SK-N-SH (cell line): ENCODE measurements at regions not wholly inside any gene's neighbourhood (a gene's known extent, or its start where the extent isn't known, plus 50 kb on each side); places are given as distances from the start of the nearest gene placed in this dataset.

Source experiments
- CTCF ChIA-PET: fragments of 300-600, 350-600 bp; formaldehyde crosslinking; extraction: SDS; loops from one replicate; lab custom pipeline; 2021; lab: Yijun Ruan, JAX
- POLR2A ChIA-PET: fragments of 350-600 bp; sonication (Branson Sonifier 250); formaldehyde crosslinking; extraction: SDS; loops from one replicate; lab custom pipeline; 2020; ENCODE audit warnings: antibody characterized with exemption, inconsistent platforms; lab: Yijun Ruan, JAX
- DNase-seq: peaks from one replicate; pipeline ENCODE4 v3.0.0; 2012
- H2AFZ ChIP-seq: fragments of 200-600 bp; sonication (generic); 2 replicates; pipeline ENCODE4 v1.8.1; 2016; ENCODE audit warnings: antibody characterized with exemption, mild to moderate bottlenecking, low read depth
- H3F3A ChIP-seq: fragments of 200-600 bp; sonication (generic); replicated peaks from 2 replicates; pipeline ENCODE3; 2016; ENCODE audit warnings: antibody characterized with exemption, mild to moderate bottlenecking; ENCODE audit not compliant: insufficient read depth
- H3K27ac ChIP-seq, 2 experiments: fragments of 200-500 bp in 1 of 2; fragments of 200-600 bp in 1 of 2; sonication (Bioruptor generic) in 1 of 2; sonication (generic), shearing (Covaris generic) in 1 of 2; 2 replicates each; pipeline versions ENCODE4 v1.5.1 to v1.6.1; 2014 to 2016; ENCODE audit warnings: low read depth in 2 of 2, inconsistent platforms in 1 of 2, low read length in 1 of 2, mild to moderate bottlenecking in 1 of 2, mixed read lengths in 1 of 2
- H3K27me3 ChIP-seq: fragments of 200-600 bp; sonication (generic), shearing (Covaris generic); 2 replicates; pipeline ENCODE4 v1.6.1; 2016; ENCODE audit warnings: mixed run types; ENCODE audit not compliant: insufficient read depth
- H3K36me3 ChIP-seq, 2 experiments: fragments of 200-500 bp in 1 of 2; fragments of 200-600 bp in 1 of 2; sonication (Bioruptor generic) in 1 of 2; sonication (generic) in 1 of 2; replicated peaks in 1 of 2; 2 replicates each; pipeline versions ENCODE3 to v1.5.1; 2014 to 2016; ENCODE audit warnings: low read length in 1 of 2, mild to moderate bottlenecking in 1 of 2; ENCODE audit not compliant: insufficient read depth in 2 of 2, control insufficient read depth in 1 of 2
- H3K4me1 ChIP-seq, 2 experiments: fragments of 200-500 bp in 1 of 2; fragments of 200-600 bp in 1 of 2; sonication (Bioruptor generic) in 1 of 2; sonication (generic), shearing (Covaris generic) in 1 of 2; 2 replicates each; pipeline versions ENCODE4 v1.5.1 to v1.6.1; 2014 to 2016; ENCODE audit warnings: low read depth in 1 of 2, low read length in 1 of 2, mixed run types in 1 of 2; ENCODE audit not compliant: insufficient read depth in 2 of 2, control insufficient read depth in 1 of 2
- H3K4me2 ChIP-seq: fragments of 200-600 bp; sonication (generic), shearing (Covaris generic); 2 replicates; pipeline ENCODE4 v1.6.1; 2017; ENCODE audit warnings: mixed run types
- H3K4me3 ChIP-seq, 2 experiments: fragments of 200-500 bp in 1 of 2; fragments of 200-600 bp in 1 of 2; sonication (Bioruptor generic) in 1 of 2; sonication (generic), shearing (Covaris generic) in 1 of 2; 2 replicates each; pipeline versions ENCODE4 v1.5.1 to v1.8.1; 2014 to 2016; ENCODE audit warnings: low read depth in 2 of 2, inconsistent platforms in 1 of 2, low read length in 1 of 2, mild to moderate bottlenecking in 1 of 2, mixed read lengths in 1 of 2, moderate library complexity in 1 of 2
- H3K79me2 ChIP-seq: fragments of 200-600 bp; sonication (generic); 2 replicates; pipeline ENCODE4 v1.8.1; 2017; ENCODE audit warnings: mild to moderate bottlenecking; ENCODE audit not compliant: insufficient read depth
- H3K9ac ChIP-seq: fragments of 200-600 bp; sonication (generic); 2 replicates; pipeline ENCODE4 v1.6.1; 2017; ENCODE audit warnings: mixed run types
- H3K9me2 ChIP-seq: fragments of 200-600 bp; sonication (generic); 2 replicates; pipeline ENCODE4 v1.6.1; 2017; ENCODE audit warnings: mixed run types
- H3K9me3 ChIP-seq: fragments of 200-600 bp; sonication (generic); 2 replicates; pipeline ENCODE4 v1.6.1; 2017; ENCODE audit warnings: mixed run types, mild to moderate bottlenecking, moderate library complexity
- H4K20me1 ChIP-seq: fragments of 200-600 bp; sonication (generic); 2 replicates; pipeline ENCODE4 v1.6.1; 2017; ENCODE audit warnings: mild to moderate bottlenecking, mixed run types; ENCODE audit not compliant: insufficient read depth
- CHD2 ChIP-seq: fragments of 150-350 bp; IDR thresholded peaks from 2 replicates; pipeline ENCODE4 v1.6.1; 2018; ENCODE audit warnings: low read length; ENCODE audit not compliant: partially characterized antibody
- FOXJ3 ChIP-seq: sonication (generic); formaldehyde crosslinking; IDR thresholded peaks from 2 replicates; pipeline ENCODE4 v1.5.1; 2020; ENCODE audit warnings: mild to moderate bottlenecking, missing genetic modification reagents
- FOXM1 ChIP-seq: IDR thresholded peaks from 2 replicates; pipeline ENCODE4 v1.4.0; 2012; ENCODE audit warnings: low read depth, mild to moderate bottlenecking
- GATA2 ChIP-seq: sonication (generic); formaldehyde crosslinking; IDR thresholded peaks from 2 replicates; pipeline ENCODE4 v1.5.0; 2020; ENCODE audit warnings: mild to moderate bottlenecking, missing genetic modification reagents
- NFIC ChIP-seq: IDR thresholded peaks from 2 replicates; pipeline ENCODE4 v1.4.0; 2012; ENCODE audit warnings: borderline replicate concordance
- SIN3A ChIP-seq: IDR thresholded peaks from 2 replicates; pipeline ENCODE4 v1.6.1; 2012; ENCODE audit warnings: low read depth, mild to moderate bottlenecking, low read length, moderate library complexity, borderline replicate concordance
- TAF1 ChIP-seq: IDR thresholded peaks from 2 replicates; pipeline ENCODE4 v1.6.1; 2012; ENCODE audit warnings: low read depth, mild to moderate bottlenecking, low read length, moderate library complexity, borderline replicate concordance
- WGBS: methylation state at CpG from one replicate; pipeline ENCODE4 v1.1.6; 2017; ENCODE audit warnings: low lambda C conversion rate; 5-methylcytosine and 5-hydroxymethylcytosine counted together
- TF ChIP-seq, protein P1 (sequence below): fragments of 150-350 bp; IDR thresholded peaks from 2 replicates; pipeline ENCODE4 v1.6.1; 2016; ENCODE audit warnings: mild to moderate bottlenecking, low read depth, low read length
- TF ChIP-seq, protein P2 (sequence below): fragments of 200-600 bp; sonication (generic); IDR thresholded peaks from 2 replicates; pipeline ENCODE4 v1.6.1; 2017; ENCODE audit warnings: antibody characterized with exemption, mild to moderate bottlenecking, moderate library complexity
- TF ChIP-seq, protein P3 (sequence below): IDR thresholded peaks from 2 replicates; pipeline ENCODE4 v1.4.0; 2012; ENCODE audit warnings: low read depth

DNA sequence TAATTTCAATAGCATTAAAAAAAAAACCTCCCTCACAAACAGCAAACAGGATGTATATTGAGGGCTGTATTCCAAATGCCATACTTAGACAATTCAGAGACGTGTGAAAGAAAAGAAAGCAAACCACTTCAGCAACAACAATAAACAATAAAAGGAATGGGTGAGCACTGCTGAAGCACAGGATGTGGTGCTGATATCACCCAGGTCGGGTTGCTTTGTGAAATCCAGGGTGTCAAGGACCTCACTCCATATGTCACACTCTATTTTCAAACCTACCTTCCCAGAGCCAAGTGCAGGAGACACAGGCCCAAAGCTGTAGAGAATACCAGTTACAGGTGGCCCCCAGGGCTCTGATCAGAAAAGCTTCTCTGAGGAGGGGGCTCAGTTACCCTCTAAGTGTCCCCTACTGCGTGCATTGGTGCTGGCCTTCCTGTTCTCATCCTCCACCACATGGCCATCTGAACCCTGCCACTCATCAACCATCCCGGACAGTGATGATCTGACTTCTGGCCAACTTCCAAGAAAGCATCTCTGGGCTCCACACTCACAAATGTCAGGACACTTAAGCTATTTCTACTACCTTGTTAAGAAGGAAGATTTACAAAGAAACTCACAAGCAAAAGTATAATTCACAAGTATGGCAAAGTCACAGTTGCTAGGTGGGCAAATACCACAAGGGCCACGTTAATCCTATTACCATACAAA lies 363.0 kb downstream of the SS18 start:
- Histone ChIP-seq H3K9ac (no peak overlapping the region), H3K9me3 (no peaks in the 10 kb centered on the region), H3K36me3 (no peaks in the 10 kb centered on the region), H2AFZ (no peak overlapping the region), H3K27ac (no peak overlapping the region), H3F3A (no peaks in the 10 kb centered on the region), H3K27me3 (no peaks in the 10 kb centered on the region), H3K4me3 (no peak overlapping the region), H3K79me2 (no peaks in the 10 kb centered on the region), H3K4me1 (peaks cover 0 to 7% of the 10 kb centered on the region in 2 experiments; a peak in 1 of 4 replicates), H3K9me2 (no peaks in the 10 kb centered on the region), H4K20me1 (no peaks in the 10 kb centered on the region), H3K4me2 (no peak overlapping the region)
- 61% methylated on average over 5 of the region's 5 CpGs for WGBS
- peak; percentile 27 for DNase-seq
- ChIA-PET CTCF (interaction anchor here (1.2 kb wide), 1 partner anchor 15 kb away, joined by 3 read pairs; no protein-coding TSS in a partner anchor), POLR2A (no interaction called here)
- TF ChIP-seq SIN3A (no peak), NFIC (peak; percentile 32; the same call in 1 of the 2 replicates), FOXM1 (no peak), CHD2 (no peak), FOXJ3 (no peak)
- TF ChIP-seq, protein P1, sequence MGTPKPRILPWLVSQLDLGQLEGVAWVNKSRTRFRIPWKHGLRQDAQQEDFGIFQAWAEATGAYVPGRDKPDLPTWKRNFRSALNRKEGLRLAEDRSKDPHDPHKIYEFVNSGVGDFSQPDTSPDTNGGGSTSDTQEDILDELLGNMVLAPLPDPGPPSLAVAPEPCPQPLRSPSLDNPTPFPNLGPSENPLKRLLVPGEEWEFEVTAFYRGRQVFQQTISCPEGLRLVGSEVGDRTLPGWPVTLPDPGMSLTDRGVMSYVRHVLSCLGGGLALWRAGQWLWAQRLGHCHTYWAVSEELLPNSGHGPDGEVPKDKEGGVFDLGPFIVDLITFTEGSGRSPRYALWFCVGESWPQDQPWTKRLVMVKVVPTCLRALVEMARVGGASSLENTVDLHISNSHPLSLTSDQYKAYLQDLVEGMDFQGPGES = no peak

DNA sequence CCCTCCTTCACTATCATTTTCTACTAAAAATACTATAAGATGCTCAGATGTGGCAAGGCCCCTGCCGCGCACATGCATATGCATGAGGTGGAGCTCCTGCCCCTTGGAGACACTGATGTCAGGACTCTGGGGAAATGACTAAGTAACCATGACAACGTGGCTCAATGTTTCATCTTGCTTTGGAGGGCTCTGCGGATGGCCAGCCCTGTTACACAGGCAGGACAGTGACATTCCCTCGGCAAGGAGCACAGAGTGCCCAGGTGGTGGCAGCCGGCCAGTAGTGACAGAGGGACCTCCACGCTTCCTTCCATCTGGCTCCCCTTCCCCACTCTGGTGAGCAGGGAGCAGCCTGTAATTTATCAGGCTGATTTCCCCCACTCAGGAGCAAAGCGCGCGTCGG lies 364.1 kb downstream of the SS18 start:
- H3K9ac ChIP-seq = no peak overlapping the region
- no peaks in the 10 kb centered on the region for H3K79me2 ChIP-seq
- H3K4me3 ChIP-seq = no peak overlapping the region
- no peaks in the 10 kb centered on the region for H4K20me1 ChIP-seq
- H3K27me3 ChIP-seq = no peaks in the 10 kb centered on the region
- WGBS = 71% methylated on average over 10 of the region's 11 CpGs
- H3K27ac ChIP-seq = no peak overlapping the region
- no peaks in the 10 kb centered on the region for H3K36me3 ChIP-seq
- no peak overlapping the region for H3K4me2 ChIP-seq
- H2AFZ ChIP-seq = no peak overlapping the region
- TF ChIP-seq NFIC = no peak
- no peak for TF ChIP-seq TAF1
- no peak for TF ChIP-seq GATA2
- TF ChIP-seq, protein P2, sequence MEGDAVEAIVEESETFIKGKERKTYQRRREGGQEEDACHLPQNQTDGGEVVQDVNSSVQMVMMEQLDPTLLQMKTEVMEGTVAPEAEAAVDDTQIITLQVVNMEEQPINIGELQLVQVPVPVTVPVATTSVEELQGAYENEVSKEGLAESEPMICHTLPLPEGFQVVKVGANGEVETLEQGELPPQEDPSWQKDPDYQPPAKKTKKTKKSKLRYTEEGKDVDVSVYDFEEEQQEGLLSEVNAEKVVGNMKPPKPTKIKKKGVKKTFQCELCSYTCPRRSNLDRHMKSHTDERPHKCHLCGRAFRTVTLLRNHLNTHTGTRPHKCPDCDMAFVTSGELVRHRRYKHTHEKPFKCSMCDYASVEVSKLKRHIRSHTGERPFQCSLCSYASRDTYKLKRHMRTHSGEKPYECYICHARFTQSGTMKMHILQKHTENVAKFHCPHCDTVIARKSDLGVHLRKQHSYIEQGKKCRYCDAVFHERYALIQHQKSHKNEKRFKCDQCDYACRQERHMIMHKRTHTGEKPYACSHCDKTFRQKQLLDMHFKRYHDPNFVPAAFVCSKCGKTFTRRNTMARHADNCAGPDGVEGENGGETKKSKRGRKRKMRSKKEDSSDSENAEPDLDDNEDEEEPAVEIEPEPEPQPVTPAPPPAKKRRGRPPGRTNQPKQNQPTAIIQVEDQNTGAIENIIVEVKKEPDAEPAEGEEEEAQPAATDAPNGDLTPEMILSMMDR = peak; percentile 17; the same call in 1 of the 2 replicates
- TF ChIP-seq, protein P3, sequence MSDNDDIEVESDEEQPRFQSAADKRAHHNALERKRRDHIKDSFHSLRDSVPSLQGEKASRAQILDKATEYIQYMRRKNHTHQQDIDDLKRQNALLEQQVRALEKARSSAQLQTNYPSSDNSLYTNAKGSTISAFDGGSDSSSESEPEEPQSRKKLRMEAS = no peak
- H3K9me2 ChIP-seq = no peaks in the 10 kb centered on the region
- H3F3A ChIP-seq = no peaks in the 10 kb centered on the region
- CTCF ChIA-PET = no interaction called here
- DNase-seq = peak; percentile 19
- H3K4me1 ChIP-seq = peaks cover 0 to 7% of the 10 kb centered on the region in 2 experiments; a peak in 1 of 4 replicates
- H3K9me3 ChIP-seq = no peaks in the 10 kb centered on the region
- POLR2A ChIA-PET = no interaction called here
